ENCODE measurements at regions not wholly inside any gene's neighbourhood (a gene's known extent, or its start where the extent isn't known, plus 50 kb on each side); places are given as distances from the start of the nearest gene placed in this dataset.

DNA sequence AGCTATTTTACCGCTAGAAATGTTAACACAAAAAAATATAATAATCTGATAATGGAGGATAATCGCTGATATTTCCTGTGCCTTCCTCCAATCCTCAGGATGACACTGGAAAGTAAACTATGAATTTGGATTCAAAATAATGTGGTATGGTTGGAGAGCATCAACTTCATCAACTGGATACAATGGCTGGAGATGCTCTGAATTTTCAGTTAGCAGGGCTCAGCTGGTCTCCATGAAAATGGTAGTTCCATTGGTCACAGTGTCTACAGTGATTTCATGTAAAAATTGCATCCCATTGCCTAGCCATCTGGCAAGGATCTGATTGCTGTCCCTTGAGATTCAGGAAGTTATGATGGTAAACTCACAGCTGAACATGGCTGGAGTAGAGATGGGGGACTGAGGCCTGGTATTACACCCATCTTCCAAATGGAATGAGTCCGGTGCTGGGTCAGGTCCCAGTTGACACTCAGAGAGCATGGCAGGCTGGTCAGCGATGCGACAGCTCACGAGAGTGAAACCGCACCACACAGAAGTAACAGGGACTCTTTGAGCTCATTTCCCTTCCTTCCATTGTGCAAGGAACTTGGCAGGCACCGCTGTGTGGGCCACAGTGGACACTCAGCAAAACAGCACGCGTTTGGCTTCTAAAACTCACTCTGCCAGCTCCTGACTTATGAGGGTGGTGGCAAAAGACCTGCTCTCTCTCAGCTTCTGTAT lies 142.4 kb upstream of the TNFAIP3 start:
- TF ChIP-seq ZNF565 (CRISPR knock-in tag; conservative IDR thresholded peaks at IDR 0.05; ENCODE audit: low read depth): no peak
- no peak for TF ChIP-seq ZNF70 (CRISPR knock-in tag; IDR thresholded peaks at IDR 0.05)
- no peak for TF ChIP-seq PATZ1 (CRISPR knock-in tag; IDR thresholded peaks at IDR 0.05; ENCODE audit: borderline replicate concordance)
- TF ChIP-seq PPARA (CRISPR knock-in tag; IDR thresholded peaks at IDR 0.05; ENCODE audit: borderline replicate concordance): no peak
- no peak for TF ChIP-seq TOX (CRISPR knock-in tag; IDR thresholded peaks at IDR 0.05; ENCODE audit: borderline replicate concordance)
- TF ChIP-seq ZFP30 (CRISPR knock-in tag; IDR thresholded peaks at IDR 0.05): no peak
- TF ChIP-seq OSR1 (CRISPR knock-in tag; IDR thresholded peaks at IDR 0.05): no peak
- TF ChIP-seq TCF4 (CRISPR knock-in tag; IDR thresholded peaks at IDR 0.05; ENCODE audit: borderline replicate concordance): no peak
- TF ChIP-seq CSRNP3 (CRISPR knock-in tag; IDR thresholded peaks at IDR 0.05): no peak
- no peak for TF ChIP-seq ARNTL (CRISPR knock-in tag; IDR thresholded peaks at IDR 0.05; ENCODE audit: borderline replicate concordance, low read depth)
- no peak for TF ChIP-seq ZNF8 (CRISPR knock-in tag; IDR thresholded peaks at IDR 0.05)
- no peak for TF ChIP-seq ESRRG (CRISPR knock-in tag; IDR thresholded peaks at IDR 0.05)
- no peak for TF ChIP-seq ZFP3 (CRISPR knock-in tag; IDR thresholded peaks at IDR 0.05)
- no peak for TF ChIP-seq ZC3H10 (CRISPR knock-in tag; IDR thresholded peaks at IDR 0.05)
- no peak for ATAC-seq

- TF ChIP-seq POU6F1 (CRISPR knock-in tag; IDR thresholded peaks at IDR 0.05; ENCODE audit: borderline replicate concordance, low read depth): no peak
- TF ChIP-seq PPARA (CRISPR knock-in tag; IDR thresholded peaks at IDR 0.05; ENCODE audit: borderline replicate concordance): no peak
- no peak for TF ChIP-seq ZNF8 (CRISPR knock-in tag; IDR thresholded peaks at IDR 0.05)
- TF ChIP-seq ARNTL (CRISPR knock-in tag; IDR thresholded peaks at IDR 0.05; ENCODE audit: borderline replicate concordance, low read depth): no peak
Observed at GRCh38 chr6:137725949-137726348, 141.1 kb upstream of the TNFAIP3 start.

DNA sequence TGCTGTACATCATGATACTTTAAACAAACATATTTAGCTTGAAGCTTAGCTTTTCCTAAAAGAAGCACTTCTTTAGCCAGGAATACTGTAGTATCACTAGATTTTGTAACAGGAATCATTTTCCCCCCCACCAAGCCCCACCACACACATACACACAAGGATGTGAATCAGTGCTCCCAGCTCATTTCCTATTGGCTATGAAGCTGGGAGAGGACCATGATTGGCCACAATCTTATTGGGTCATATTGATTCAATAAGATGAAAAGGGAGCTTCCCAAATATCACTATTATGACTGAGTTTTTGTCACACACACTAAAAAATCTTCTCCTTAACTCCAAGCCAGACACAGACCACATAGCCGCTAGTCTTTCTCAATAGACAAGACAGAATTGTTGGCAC lies 140.5 kb upstream of the TNFAIP3 start:
- TF ChIP-seq CSRNP3 (CRISPR knock-in tag; IDR thresholded peaks at IDR 0.05) (no peak), ZNF8 (CRISPR knock-in tag; IDR thresholded peaks at IDR 0.05) (no peak), TCF4 (CRISPR knock-in tag; IDR thresholded peaks at IDR 0.05; ENCODE audit: borderline replicate concordance) (no peak), ZFP30 (CRISPR knock-in tag; IDR thresholded peaks at IDR 0.05) (no peak), PPARA (CRISPR knock-in tag; IDR thresholded peaks at IDR 0.05; ENCODE audit: borderline replicate concordance) (no peak), PATZ1 (CRISPR knock-in tag; IDR thresholded peaks at IDR 0.05; ENCODE audit: borderline replicate concordance) (no peak), RARB (CRISPR knock-in tag; IDR thresholded peaks at IDR 0.05) (no peak), TOX (CRISPR knock-in tag; IDR thresholded peaks at IDR 0.05; ENCODE audit: borderline replicate concordance) (no peak), CREB5 (CRISPR knock-in tag; IDR thresholded peaks at IDR 0.05; ENCODE audit: low read depth) (no peak), GLIS3 (CRISPR knock-in tag; IDR thresholded peaks at IDR 0.05) (no peak), OSR1 (CRISPR knock-in tag; IDR thresholded peaks at IDR 0.05) (no peak), ARNTL (CRISPR knock-in tag; IDR thresholded peaks at IDR 0.05; ENCODE audit: borderline replicate concordance, low read depth) (no peak), ESRRG (CRISPR knock-in tag; IDR thresholded peaks at IDR 0.05) (no peak), BACH2 (CRISPR knock-in tag; IDR thresholded peaks at IDR 0.05; ENCODE audit: borderline replicate concordance) (no peak), ZNF565 (CRISPR knock-in tag; conservative IDR thresholded peaks at IDR 0.05; ENCODE audit: low read depth) (no peak), ISL1 (CRISPR knock-in tag; IDR thresholded peaks at IDR 0.05) (no peak), ZC3H10 (CRISPR knock-in tag; IDR thresholded peaks at IDR 0.05) (no peak)
- TF ChIP-seq, protein P1, sequence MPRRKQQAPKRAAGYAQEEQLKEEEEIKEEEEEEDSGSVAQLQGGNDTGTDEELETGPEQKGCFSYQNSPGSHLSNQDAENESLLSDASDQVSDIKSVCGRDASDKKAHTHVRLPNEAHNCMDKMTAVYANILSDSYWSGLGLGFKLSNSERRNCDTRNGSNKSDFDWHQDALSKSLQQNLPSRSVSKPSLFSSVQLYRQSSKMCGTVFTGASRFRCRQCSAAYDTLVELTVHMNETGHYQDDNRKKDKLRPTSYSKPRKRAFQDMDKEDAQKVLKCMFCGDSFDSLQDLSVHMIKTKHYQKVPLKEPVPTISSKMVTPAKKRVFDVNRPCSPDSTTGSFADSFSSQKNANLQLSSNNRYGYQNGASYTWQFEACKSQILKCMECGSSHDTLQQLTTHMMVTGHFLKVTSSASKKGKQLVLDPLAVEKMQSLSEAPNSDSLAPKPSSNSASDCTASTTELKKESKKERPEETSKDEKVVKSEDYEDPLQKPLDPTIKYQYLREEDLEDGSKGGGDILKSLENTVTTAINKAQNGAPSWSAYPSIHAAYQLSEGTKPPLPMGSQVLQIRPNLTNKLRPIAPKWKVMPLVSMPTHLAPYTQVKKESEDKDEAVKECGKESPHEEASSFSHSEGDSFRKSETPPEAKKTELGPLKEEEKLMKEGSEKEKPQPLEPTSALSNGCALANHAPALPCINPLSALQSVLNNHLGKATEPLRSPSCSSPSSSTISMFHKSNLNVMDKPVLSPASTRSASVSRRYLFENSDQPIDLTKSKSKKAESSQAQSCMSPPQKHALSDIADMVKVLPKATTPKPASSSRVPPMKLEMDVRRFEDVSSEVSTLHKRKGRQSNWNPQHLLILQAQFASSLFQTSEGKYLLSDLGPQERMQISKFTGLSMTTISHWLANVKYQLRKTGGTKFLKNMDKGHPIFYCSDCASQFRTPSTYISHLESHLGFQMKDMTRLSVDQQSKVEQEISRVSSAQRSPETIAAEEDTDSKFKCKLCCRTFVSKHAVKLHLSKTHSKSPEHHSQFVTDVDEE (CRISPR knock-in tag; IDR thresholded peaks at IDR 0.05): no peak
- no peak for ATAC-seq

More at GRCh38 chr6:137725949-137726348, 141.1 kb upstream of the TNFAIP3 start:
- no peak for ATAC-seq
